Tibial nerve (tissue), 3 donors: ENCODE measurements at regions not wholly inside any gene's neighbourhood (a gene's known extent, or its start where the extent isn't known, plus 50 kb on each side); places are given as distances from the start of the nearest gene placed in this dataset.

Experiments
- CTCF ChIP-seq, 5 experiments: fragments of 200-600 bp in 3 of 5; fragments of 450-650 bp in 2 of 5; sonication (generic) in 3 of 5; IDR thresholded peaks; one replicate each; pipeline ENCODE4 v1.5.1; 2016 to 2019; ENCODE audit warnings: antibody characterized with exemption in 5 of 5, mild to moderate bottlenecking in 3 of 5, moderate library complexity in 2 of 5
- POLR2A ChIP-seq, 2 donors: fragments of 450-650 bp; IDR thresholded peaks; one replicate each; pipeline ENCODE4 v1.6.1; 2017; ENCODE audit warnings: antibody characterized with exemption in 2 of 2, mild to moderate bottlenecking in 2 of 2, moderate library complexity in 2 of 2

- no peak for TF ChIP-seq CTCF (IDR thresholded peaks at IDR 0.05)
- no peak for TF ChIP-seq POLR2A (IDR thresholded peaks at IDR 0.05)
Measured at GRCh38 chrX:5823903-5824302, 404.8 kb downstream of the NLGN4X start.
